GM18907 (cell line): ENCODE measurements at regions not wholly inside any gene's neighbourhood (a gene's known extent, or its start where the extent isn't known, plus 50 kb on each side); places are given as distances from the start of the nearest gene placed in this dataset.
A peak's percentile ranks its signal among the peaks of the same experiment; 100 is the strongest.

Experiments
- ATAC-seq: cut with Tn5 transposase; IDR thresholded peaks from one replicate; pipeline ENCODE4 v1.9.1; 2021; ENCODE audit warnings: mild to moderate bottlenecking, moderate library complexity; ENCODE audit not compliant: unreplicated experiment

GRCh38 chr18:66150650-66151049 is 399.8 kb downstream of the CDH7 start:
- no peak for ATAC-seq

GRCh38 chr18:66143029-66143428 is 392.2 kb downstream of the CDH7 start:
- ATAC-seq = no peak

GRCh38 chr18:66141716-66142115 is 390.9 kb downstream of the CDH7 start:
- no peak for ATAC-seq

- ATAC-seq = no peak
These were observed 387.8 kb downstream of the CDH7 start for GRCh38 chr18:66138642-66139041.

- no peak for ATAC-seq
These were observed 385.2 kb downstream of the CDH7 start for GRCh38 chr18:66136039-66136438.

- no peak for ATAC-seq
These were observed 378.4 kb downstream of the CDH7 start for GRCh38 chr18:66129248-66129647.

- ATAC-seq = no peak
These were observed 375.5 kb downstream of the CDH7 start for GRCh38 chr18:66126266-66126665.

- ATAC-seq = no peak
These were observed 373.6 kb downstream of the CDH7 start for GRCh38 chr18:66124394-66124793.

- ATAC-seq = no peak
These were observed 368.5 kb downstream of the CDH7 start for GRCh38 chr18:66119347-66119746.

GRCh38 chr18:66111018-66111417 is 360.2 kb downstream of the CDH7 start:
- ATAC-seq = no peak

GRCh38 chr18:66110607-66111006 is 359.8 kb downstream of the CDH7 start:
- no peak for ATAC-seq

- no peak for ATAC-seq
These were observed 359.2 kb downstream of the CDH7 start for GRCh38 chr18:66109981-66110380.

GRCh38 chr18:66107546-66107945 is 356.7 kb downstream of the CDH7 start:
- no peak for ATAC-seq

GRCh38 chr18:66105016-66105415 is 354.2 kb downstream of the CDH7 start:
- no peak for ATAC-seq

GRCh38 chr18:66103550-66103949 is 352.7 kb downstream of the CDH7 start:
- ATAC-seq = no peak

- no peak for ATAC-seq
These were observed 332.3 kb downstream of the CDH7 start for GRCh38 chr18:66083078-66083477.

GRCh38 chr18:66078925-66079800 is 328.4 kb downstream of the CDH7 start:
- ATAC-seq = no peak

- ATAC-seq = no peak
These were observed 326.3 kb downstream of the CDH7 start for GRCh38 chr18:66077066-66077465.

GRCh38 chr18:66066191-66066590 is 315.4 kb downstream of the CDH7 start:
- ATAC-seq = no peak

GRCh38 chr18:66048406-66048805 is 297.6 kb downstream of the CDH7 start:
- no peak for ATAC-seq

- ATAC-seq = peak; percentile 52
These were observed 295.3 kb downstream of the CDH7 start for GRCh38 chr18:66046032-66046602.

- no peak for ATAC-seq
These were observed 292.2 kb downstream of the CDH7 start for GRCh38 chr18:66043009-66043408.
